GM23248 (cell line): ENCODE measurements at regions not wholly inside any gene's neighbourhood (a gene's known extent, or its start where the extent isn't known, plus 50 kb on each side); places are given as distances from the start of the nearest gene placed in this dataset.

Experiments
- DNase-seq: peaks from one replicate; pipeline ENCODE4 v3.0.0-alpha.2; 2015
- H2AFZ ChIP-seq: fragments of 200-600 bp; sonication (generic); 2 replicates; pipeline ENCODE4 v1.6.1; 2016; ENCODE audit warnings: antibody characterized with exemption
- H3F3A ChIP-seq: fragments of 200-600 bp; sonication (generic); 2 replicates; pipeline ENCODE4 v1.6.1; 2016; ENCODE audit warnings: mild to moderate bottlenecking, antibody characterized with exemption, mixed run types; ENCODE audit not compliant: insufficient read depth
- H3K27ac ChIP-seq: fragments of 200-600 bp; sonication (generic); 2 replicates; pipeline ENCODE4 v1.5.1; 2016; ENCODE audit warnings: mild to moderate bottlenecking
- H3K27me3 ChIP-seq: fragments of 200-600 bp; sonication (generic); replicated peaks from 2 replicates; pipeline ENCODE4 v1.6.1; 2016; ENCODE audit warnings: mild to moderate bottlenecking; ENCODE audit not compliant: insufficient read depth
- H3K36me3 ChIP-seq: fragments of 200-600 bp; sonication (generic); 2 replicates; pipeline ENCODE4 v1.6.1; 2016; ENCODE audit warnings: low read depth, mild to moderate bottlenecking
- H3K4me1 ChIP-seq: fragments of 200-600 bp; sonication (generic); 2 replicates; pipeline ENCODE4 v1.6.1; 2016; ENCODE audit warnings: mild to moderate bottlenecking; ENCODE audit not compliant: insufficient read depth
- H3K4me2 ChIP-seq: fragments of 200-600 bp; sonication (generic); one replicate; pipeline ENCODE4 v1.6.1; 2016; ENCODE audit warnings: mild to moderate bottlenecking; ENCODE audit not compliant: unreplicated experiment
- H3K4me3 ChIP-seq: fragments of 200-600 bp; sonication (generic); 2 replicates; pipeline ENCODE4 v1.5.1; 2016; ENCODE audit warnings: mild to moderate bottlenecking
- H3K79me2 ChIP-seq: fragments of 200-600 bp; sonication (generic); 2 replicates; pipeline ENCODE4 v1.6.1; 2016; ENCODE audit warnings: mild to moderate bottlenecking; ENCODE audit not compliant: insufficient read depth
- H3K9ac ChIP-seq: fragments of 200-600 bp; sonication (generic); 2 replicates; pipeline ENCODE4 v1.6.1; 2016; ENCODE audit warnings: mild to moderate bottlenecking
- H3K9me2 ChIP-seq: fragments of 200-600 bp; sonication (generic); 2 replicates; pipeline ENCODE4 v1.6.1; 2016; ENCODE audit warnings: mixed run types, mild to moderate bottlenecking, moderate library complexity; ENCODE audit not compliant: insufficient read depth
- H3K9me3 ChIP-seq: fragments of 200-600 bp; sonication (generic); one replicate; pipeline ENCODE4 v1.6.1; 2017; ENCODE audit warnings: low read depth
- H4K20me1 ChIP-seq: fragments of 200-600 bp; sonication (generic); 2 replicates; pipeline ENCODE4 v1.6.0; 2016; ENCODE audit not compliant: insufficient read depth
- EZH2 ChIP-seq: fragments of 200-600 bp; sonication (generic); IDR thresholded peaks from 2 replicates; pipeline ENCODE4 v1.6.1; 2018; ENCODE audit warnings: antibody characterized with exemption, mild to moderate bottlenecking; ENCODE audit not compliant: insufficient read depth, poor library complexity, severe bottlenecking
- EZH2phosphoT487 ChIP-seq: fragments of 200-600 bp; sonication (generic); IDR thresholded peaks from 2 replicates; pipeline ENCODE4 v1.6.1; 2018; ENCODE audit warnings: antibody characterized with exemption, moderate library complexity, mild to moderate bottlenecking, low read depth; ENCODE audit not compliant: insufficient read depth
- WGBS, 2 experiments: methylation state at CpG; one replicate each; pipeline ENCODE4 v1.1.6; 2015 to 2017; ENCODE audit warnings: low lambda C conversion rate in 2 of 2, low coverage in 1 of 2; ENCODE audit errors: missing lambda C conversion rate in 2 of 2; 5-methylcytosine and 5-hydroxymethylcytosine counted together
- in situ Hi-C: fragments of 300-500 bp; cut with MboI; formaldehyde crosslinking; loops from 2 replicates; pipeline ENCODE4 v1.15.0; 2020

DNA sequence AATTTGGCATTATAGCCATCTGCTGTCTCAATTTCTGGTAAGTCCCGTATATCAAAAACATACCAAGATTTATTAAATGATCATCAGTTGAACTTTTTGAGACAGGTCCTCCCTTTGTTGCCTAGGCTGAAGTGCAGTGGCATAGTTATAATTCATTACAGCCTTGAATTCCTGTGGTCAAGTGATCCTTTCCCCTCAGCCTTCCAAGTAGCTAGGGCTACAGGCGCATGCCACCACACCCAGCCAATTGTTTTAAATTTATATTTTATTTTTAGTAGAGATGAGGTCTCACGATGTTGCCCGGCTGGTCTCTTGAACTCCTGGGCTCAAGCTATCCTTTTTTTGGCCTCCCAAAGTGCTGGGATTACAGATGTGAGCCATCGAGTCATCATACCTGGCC lies 418.9 kb downstream of the ARHGEF28 start:
- Histone ChIP-seq H3K27me3 (no peaks in the 10 kb centered on the region), H3K4me2 (no peak overlapping the region), H3K27ac (no peak overlapping the region), H3K9ac (no peak overlapping the region), H3K4me3 (no peak overlapping the region), H3K9me3 (no peaks in the 10 kb centered on the region), H3K36me3 (no peaks in the 10 kb centered on the region), H3K4me1 (peaks cover 21% of the 10 kb centered on the region), H3K79me2 (no peaks in the 10 kb centered on the region), H2AFZ (no peak overlapping the region), H3K9me2 (no peaks in the 10 kb centered on the region), H4K20me1 (no peaks in the 10 kb centered on the region), H3F3A (peaks cover 32% of the 10 kb centered on the region)
- TF ChIP-seq EZH2 (no peak), EZH2phosphoT487 (no peak)
- in situ Hi-C loops: no loop called here
- WGBS, 2 experiments: 58 to 65% methylated on average over 5 of the region's 5 CpGs
- no peak for DNase-seq

DNA sequence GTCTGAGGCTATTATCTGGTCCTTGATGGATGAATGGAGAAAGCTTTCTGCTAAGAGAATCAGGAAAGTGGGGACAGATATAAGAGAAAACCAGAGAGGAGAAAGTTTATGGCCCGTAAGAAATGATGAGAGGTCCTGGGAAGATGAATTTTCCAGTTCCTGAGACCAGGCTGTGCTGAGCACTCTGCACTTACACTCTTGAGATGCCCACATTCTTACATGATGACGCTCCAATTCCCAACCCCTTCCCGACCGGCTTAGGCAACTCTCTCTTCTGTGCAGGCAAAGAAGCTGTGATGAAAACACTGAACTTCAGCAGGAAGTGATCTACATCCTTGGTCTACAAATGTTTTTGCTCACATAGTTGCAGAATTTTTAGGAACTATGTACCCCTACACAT lies 417.0 kb downstream of the ARHGEF28 start:
- no peak overlapping the region for H3K27ac ChIP-seq
- TF ChIP-seq EZH2: no peak
- TF ChIP-seq EZH2phosphoT487: no peak
- in situ Hi-C loops: no loop called here
- no peaks in the 10 kb centered on the region for H3K9me2 ChIP-seq
- peak overlapping the region; percentile 7 for H3K4me2 ChIP-seq
- H2AFZ ChIP-seq: no peak overlapping the region
- H3K4me3 ChIP-seq: no peak overlapping the region
- no peaks in the 10 kb centered on the region for H3K79me2 ChIP-seq
- H3K36me3 ChIP-seq: no peaks in the 10 kb centered on the region
- DNase-seq: peak; percentile 82
- H3K9ac ChIP-seq: no peak overlapping the region
- peaks cover 30% of the 10 kb centered on the region for H3K4me1 ChIP-seq
- H3K27me3 ChIP-seq: no peaks in the 10 kb centered on the region
- peaks cover 45% of the 10 kb centered on the region for H3F3A ChIP-seq
- H3K9me3 ChIP-seq: no peaks in the 10 kb centered on the region
- no peaks in the 10 kb centered on the region for H4K20me1 ChIP-seq
- 37 to 47% methylated on average over 4 of the region's 4 CpGs for WGBS, 2 experiments

DNA sequence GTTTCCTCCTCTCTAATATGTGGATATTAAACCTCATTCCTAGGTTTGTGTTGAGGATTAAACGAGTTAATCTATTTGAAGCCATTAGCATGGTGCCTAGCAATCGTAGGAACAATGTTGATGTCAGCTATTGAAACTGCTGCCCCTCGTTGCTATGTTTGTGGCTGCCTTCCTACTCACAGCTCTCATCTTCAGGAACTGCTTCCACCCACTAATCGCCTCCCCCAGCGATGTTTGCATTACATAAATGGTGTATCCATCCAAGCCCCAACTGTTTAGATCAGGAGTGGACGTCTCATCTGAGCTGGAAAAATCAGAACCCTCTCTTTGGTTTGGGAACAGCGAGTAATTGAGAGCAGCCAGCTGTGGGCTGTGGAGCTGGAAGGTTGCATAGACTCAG lies 416.6 kb downstream of the ARHGEF28 start:
- TF ChIP-seq EZH2phosphoT487 (no peak), EZH2 (no peak)
- Histone ChIP-seq H3K4me3 (no peak overlapping the region), H3K9ac (no peak overlapping the region), H3K9me2 (no peaks in the 10 kb centered on the region), H3K36me3 (no peaks in the 10 kb centered on the region), H3K4me1 (peaks cover 30% of the 10 kb centered on the region), H3K27ac (no peak overlapping the region), H3K4me2 (no peak overlapping the region), H3F3A (peaks cover 45% of the 10 kb centered on the region), H3K9me3 (no peaks in the 10 kb centered on the region), H4K20me1 (no peaks in the 10 kb centered on the region), H3K79me2 (no peaks in the 10 kb centered on the region), H2AFZ (no peak overlapping the region), H3K27me3 (no peaks in the 10 kb centered on the region)
- WGBS, 2 experiments: 86 to 88% methylated on average over 7 of the region's 7 CpGs
- in situ Hi-C loops: no loop called here
- DNase-seq: no peak

GRCh38 chr5:74041913-74042312 lies 415.9 kb downstream of the ARHGEF28 start:
- in situ Hi-C loops: no loop called here
- H3K27me3 ChIP-seq: no peaks in the 10 kb centered on the region
- H3F3A ChIP-seq: peaks cover 45% of the 10 kb centered on the region
- no peak overlapping the region for H2AFZ ChIP-seq
- no peak overlapping the region for H3K4me2 ChIP-seq
- H3K36me3 ChIP-seq: no peaks in the 10 kb centered on the region
- H3K9ac ChIP-seq: no peak overlapping the region
- H4K20me1 ChIP-seq: no peaks in the 10 kb centered on the region
- no peaks in the 10 kb centered on the region for H3K9me2 ChIP-seq
- no peak for TF ChIP-seq EZH2phosphoT487
- TF ChIP-seq EZH2: no peak
- no peak overlapping the region for H3K27ac ChIP-seq
- no peaks in the 10 kb centered on the region for H3K79me2 ChIP-seq
- H3K4me3 ChIP-seq: no peak overlapping the region
- peaks cover 30% of the 10 kb centered on the region for H3K4me1 ChIP-seq
- H3K9me3 ChIP-seq: no peaks in the 10 kb centered on the region
- DNase-seq: peak; percentile 46

DNA sequence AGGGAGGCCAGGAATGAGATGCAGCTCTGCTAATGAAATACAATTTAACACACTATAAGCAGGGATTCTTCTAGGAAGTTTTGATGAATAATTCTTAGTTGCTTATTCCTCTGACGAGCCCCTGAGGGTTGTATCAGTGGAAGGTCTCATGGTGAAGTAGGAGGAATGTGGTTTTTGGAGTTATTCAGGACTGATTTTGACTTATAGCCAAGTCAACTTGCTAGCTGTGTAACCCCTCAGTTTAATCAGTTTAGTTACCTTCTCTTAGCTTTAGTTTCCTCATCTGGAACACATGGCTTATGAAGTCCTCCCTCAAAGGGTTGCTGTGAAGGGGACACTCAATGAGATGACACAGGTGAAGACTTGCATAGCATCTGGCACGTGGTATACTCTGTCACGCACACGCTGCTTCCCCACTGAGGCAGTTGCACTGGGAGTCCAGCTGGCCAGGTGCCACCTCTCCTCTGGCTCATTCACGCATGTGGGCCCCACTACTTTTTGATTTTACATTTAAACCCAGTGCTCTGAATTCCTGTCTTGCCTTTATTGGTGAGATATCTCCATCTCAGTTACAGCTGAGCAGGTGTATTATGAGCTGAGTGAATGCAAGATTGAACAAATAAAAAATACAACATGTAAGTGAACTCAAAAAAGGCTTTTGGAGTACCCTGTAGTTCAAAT lies 415.0 kb downstream of the ARHGEF28 start:
- Histone ChIP-seq H3K9ac (no peak overlapping the region), H3K4me2 (peak overlapping the region; percentile 23), H3K27ac (peak overlapping the region; percentile 13; the same call in 1 of the 2 replicates), H3K79me2 (no peaks in the 10 kb centered on the region), H2AFZ (no peak overlapping the region), H3F3A (peaks cover 45% of the 10 kb centered on the region), H3K4me1 (peaks cover 30% of the 10 kb centered on the region), H4K20me1 (no peaks in the 10 kb centered on the region), H3K27me3 (no peaks in the 10 kb centered on the region), H3K9me2 (no peaks in the 10 kb centered on the region), H3K36me3 (no peaks in the 10 kb centered on the region), H3K9me3 (no peaks in the 10 kb centered on the region), H3K4me3 (no peak overlapping the region)
- peak; percentile 30 for DNase-seq
- 68 to 75% methylated on average over 5 of the region's 5 CpGs for WGBS, 2 experiments
- TF ChIP-seq EZH2 (no peak), EZH2phosphoT487 (no peak)
- in situ Hi-C loops: no loop called here
